DND-41 (cell line): ENCODE measurements at regions not wholly inside any gene's neighbourhood (a gene's known extent, or its start where the extent isn't known, plus 50 kb on each side); places are given as distances from the start of the nearest gene placed in this dataset.

Experiments used
- EZH2 ChIP-seq: IDR thresholded peaks from 3 replicates; pipeline ENCODE4 v1.6.1; 2012; ENCODE audit warnings: borderline replicate concordance, low read depth, mild to moderate bottlenecking, moderate library complexity, low read length, inconsistent platforms; ENCODE audit not compliant: severe bottlenecking
- TF ChIP-seq, protein P1 (sequence below): IDR thresholded peaks from 2 replicates; pipeline ENCODE4 v1.5.1; 2012; ENCODE audit warnings: borderline replicate concordance, low read length, moderate library complexity, mild to moderate bottlenecking; ENCODE audit not compliant: poor library complexity, severe bottlenecking; ENCODE audit errors: extremely low read depth

DNA sequence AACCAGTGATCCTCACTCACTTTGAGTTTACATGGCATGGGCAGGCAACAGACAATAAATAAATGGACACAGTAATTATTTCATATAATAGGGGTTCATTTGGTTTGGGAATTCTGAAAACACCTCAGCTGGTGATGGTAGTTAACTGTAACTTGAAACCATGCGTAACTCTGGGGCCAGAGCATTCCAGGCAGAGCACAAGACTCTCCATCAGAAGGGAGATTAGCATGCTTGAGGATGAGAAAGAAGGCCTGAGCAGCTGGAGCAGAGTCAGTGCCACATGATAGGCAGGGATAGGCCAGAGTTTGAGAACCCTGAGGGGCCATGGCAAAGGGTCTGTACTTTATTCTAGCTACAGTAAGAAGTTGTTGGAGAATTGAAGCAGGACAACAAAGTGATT, 56.3 kb upstream of the CXCL8 start:
- TF ChIP-seq, protein P1, sequence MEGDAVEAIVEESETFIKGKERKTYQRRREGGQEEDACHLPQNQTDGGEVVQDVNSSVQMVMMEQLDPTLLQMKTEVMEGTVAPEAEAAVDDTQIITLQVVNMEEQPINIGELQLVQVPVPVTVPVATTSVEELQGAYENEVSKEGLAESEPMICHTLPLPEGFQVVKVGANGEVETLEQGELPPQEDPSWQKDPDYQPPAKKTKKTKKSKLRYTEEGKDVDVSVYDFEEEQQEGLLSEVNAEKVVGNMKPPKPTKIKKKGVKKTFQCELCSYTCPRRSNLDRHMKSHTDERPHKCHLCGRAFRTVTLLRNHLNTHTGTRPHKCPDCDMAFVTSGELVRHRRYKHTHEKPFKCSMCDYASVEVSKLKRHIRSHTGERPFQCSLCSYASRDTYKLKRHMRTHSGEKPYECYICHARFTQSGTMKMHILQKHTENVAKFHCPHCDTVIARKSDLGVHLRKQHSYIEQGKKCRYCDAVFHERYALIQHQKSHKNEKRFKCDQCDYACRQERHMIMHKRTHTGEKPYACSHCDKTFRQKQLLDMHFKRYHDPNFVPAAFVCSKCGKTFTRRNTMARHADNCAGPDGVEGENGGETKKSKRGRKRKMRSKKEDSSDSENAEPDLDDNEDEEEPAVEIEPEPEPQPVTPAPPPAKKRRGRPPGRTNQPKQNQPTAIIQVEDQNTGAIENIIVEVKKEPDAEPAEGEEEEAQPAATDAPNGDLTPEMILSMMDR: no peak
- TF ChIP-seq EZH2: no peak
